K562 (cell line): ENCODE measurements at regions not wholly inside any gene's neighbourhood (a gene's known extent, or its start where the extent isn't known, plus 50 kb on each side); places are given as distances from the start of the nearest gene placed in this dataset.

Experiments used
- ARID4B ChIP-seq: sonication (generic); formaldehyde crosslinking; IDR thresholded peaks from 2 replicates; pipeline ENCODE4 v1.8.0; 2022; ENCODE audit warnings: mild to moderate bottlenecking, missing genetic modification reagents
- CTCF ChIP-seq, 3 experiments: IDR thresholded peaks in 2 of 3; conservative IDR thresholded peaks in 1 of 3; 2 replicates each; pipeline ENCODE4 v1.5.1; 2011 to 2012; ENCODE audit warnings: low read length in 3 of 3, mild to moderate bottlenecking in 3 of 3, control low read depth in 2 of 3, improper control_type of control experiment in 1 of 3, inconsistent platforms in 1 of 3, low read depth in 1 of 3, mixed read lengths in 1 of 3, moderate library complexity in 1 of 3; ENCODE audit not compliant: insufficient read depth in 2 of 3
- FOXA1 ChIP-seq: fragments of 450-650 bp; IDR thresholded peaks from 2 replicates; pipeline ENCODE4 v1.6.1; 2016; ENCODE audit warnings: mild to moderate bottlenecking, borderline replicate concordance
- HEY1 ChIP-seq: fragments of 250-450 bp; sonication (Bioruptor Pico); IDR thresholded peaks from 2 replicates; pipeline ENCODE4 v1.5.0; 2020; ENCODE audit warnings: mild to moderate bottlenecking, moderate library complexity, borderline replicate concordance
- MTA2 ChIP-seq: fragments of 450-650 bp; IDR thresholded peaks from 2 replicates; pipeline ENCODE4 v1.6.1; 2016; ENCODE audit warnings: low read depth
- REST ChIP-seq, 2 experiments: fragments of 450-650 bp; formaldehyde crosslinking in 1 of 2; IDR thresholded peaks; 2 replicates each; pipeline versions ENCODE4 v1.4.0 to v1.6.1; 2014 to 2020; ENCODE audit warnings: mild to moderate bottlenecking in 2 of 2, borderline replicate concordance in 1 of 2, low read depth in 1 of 2

- no peak for TF ChIP-seq FOXA1
- no peak for TF ChIP-seq MTA2
- no peak for TF ChIP-seq REST (IDR thresholded peaks at IDR 0.05; ENCODE audit: borderline replicate concordance)
- no peak for TF ChIP-seq REST (CRISPR knock-in tag; IDR thresholded peaks at IDR 0.05; ENCODE audit: low read depth)
- TF ChIP-seq ARID4B (CRISPR knock-in tag), result no peak
- TF ChIP-seq HEY1 (CRISPR knock-in tag), result no peak
- no peak for TF ChIP-seq CTCF (IDR thresholded peaks at IDR 0.05 in 2 of 3, conservative IDR thresholded peaks at IDR 0.05 in 1 of 3; ENCODE audit: insufficient read depth in 2 of 3, low read depth in 1 of 3, low read length in 3 of 3)
These were observed 95.0 kb downstream of the DDX1 start for GRCh38 chr2:15686643-15687042.
